Activated T-cell treated with anti-CD3 and anti-CD28 coated beads, Interleukin-2, amount 50 U/mL, for 24 hours (primary cell): ENCODE measurements at regions not wholly inside any gene's neighbourhood (a gene's known extent, or its start where the extent isn't known, plus 50 kb on each side); places are given as distances from the start of the nearest gene placed in this dataset.
"Not testable (repeated sequence)": the region's sequence is repeated elsewhere in the genome, so short reads cannot be mapped to it uniquely, and the experiment has no call there.

Source experiments
- DNase-seq: peaks from one replicate; pipeline ENCODE4 v3.0.0-alpha.2; 2020
- H3K27ac Mint-ChIP-seq: 2 replicates; pipeline ENCODE4 v1.8.0; 2020; ENCODE audit warnings: mild to moderate bottlenecking, mixed read lengths
- H3K27me3 Mint-ChIP-seq: 2 replicates; pipeline ENCODE4 v1.8.0; 2020; ENCODE audit warnings: mixed read lengths
- H3K36me3 Mint-ChIP-seq: 2 replicates; pipeline ENCODE4 v1.8.0; 2020; ENCODE audit warnings: low read depth, mixed read lengths
- H3K4me1 Mint-ChIP-seq: 2 replicates; pipeline ENCODE4 v1.8.0; 2020; ENCODE audit warnings: low read depth, mixed read lengths
- H3K4me3 Mint-ChIP-seq: 2 replicates; pipeline ENCODE4 v1.8.0; 2020; ENCODE audit warnings: mild to moderate bottlenecking, moderate library complexity, mixed read lengths
- H3K9me3 Mint-ChIP-seq: 2 replicates; pipeline ENCODE4 v1.8.0; 2020; ENCODE audit warnings: mixed read lengths

GRCh38 chr5:62252519-62252918 lies 53.5 kb upstream of the KIF2A start:
- not testable (repeated sequence) for H3K27ac Mint-ChIP-seq, DNase-seq, H3K27me3 Mint-ChIP-seq, H3K4me3 Mint-ChIP-seq
- Mint-ChIP-seq H3K9me3 (peaks cover 20% of the 10 kb centered on the region), H3K4me1 (peaks cover 64% of the 10 kb centered on the region), H3K36me3 (peaks cover 12% of the 10 kb centered on the region)

DNA sequence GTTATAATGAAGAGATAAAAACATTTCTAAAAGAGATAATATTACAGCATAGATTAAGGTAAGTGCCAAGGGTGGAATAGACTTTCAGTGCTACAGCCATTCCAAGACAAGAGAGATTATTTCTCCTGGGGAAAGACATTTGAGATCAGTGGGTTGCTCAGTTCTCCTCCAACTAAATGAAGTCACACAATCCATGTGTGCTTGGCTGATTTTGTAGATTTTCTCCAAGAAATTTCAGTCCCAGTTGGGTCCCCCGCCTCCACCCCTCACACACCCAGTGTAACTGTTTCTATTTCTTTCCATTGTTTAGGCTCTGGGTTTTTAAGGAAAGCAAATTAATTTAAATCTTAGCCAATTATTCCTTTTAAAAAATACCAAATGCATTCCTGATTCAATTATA lies 50.5 kb upstream of the KIF2A start:
- not testable (repeated sequence) for H3K27me3 Mint-ChIP-seq, H3K27ac Mint-ChIP-seq
- peaks cover 78% of the 10 kb centered on the region for H3K4me1 Mint-ChIP-seq

GRCh38 chr5:62256161-62257019 lies 49.6 kb upstream of the KIF2A start:
- Mint-ChIP-seq H3K4me3 (peak overlapping the region; percentile 54), H3K4me1 (peaks cover 79% of the 10 kb centered on the region)

More for the DNA sequence above, 50.5 kb upstream of the KIF2A start:
- Mint-ChIP-seq H3K36me3 (peaks cover 12% of the 10 kb centered on the region), H3K9me3 (peaks cover 20% of the 10 kb centered on the region)
- DNase-seq, H3K4me3 Mint-ChIP-seq: not testable (repeated sequence)

More at GRCh38 chr5:62256161-62257019, 49.6 kb upstream of the KIF2A start:
- Mint-ChIP-seq H3K9me3 (peaks cover 20% of the 10 kb centered on the region), H3K27ac (peak overlapping the region; percentile 93), H3K27me3 (no peaks in the 10 kb centered on the region), H3K36me3 (peaks cover 12% of the 10 kb centered on the region)
- DNase-seq: no peak
